ENCODE measurements at regions not wholly inside any gene's neighbourhood (a gene's known extent, or its start where the extent isn't known, plus 50 kb on each side); places are given as distances from the start of the nearest gene placed in this dataset.

GRCh38 chr1:94644352-94644751 lies 102.8 kb upstream of the F3 start:
- TF ChIP-seq, protein P1, sequence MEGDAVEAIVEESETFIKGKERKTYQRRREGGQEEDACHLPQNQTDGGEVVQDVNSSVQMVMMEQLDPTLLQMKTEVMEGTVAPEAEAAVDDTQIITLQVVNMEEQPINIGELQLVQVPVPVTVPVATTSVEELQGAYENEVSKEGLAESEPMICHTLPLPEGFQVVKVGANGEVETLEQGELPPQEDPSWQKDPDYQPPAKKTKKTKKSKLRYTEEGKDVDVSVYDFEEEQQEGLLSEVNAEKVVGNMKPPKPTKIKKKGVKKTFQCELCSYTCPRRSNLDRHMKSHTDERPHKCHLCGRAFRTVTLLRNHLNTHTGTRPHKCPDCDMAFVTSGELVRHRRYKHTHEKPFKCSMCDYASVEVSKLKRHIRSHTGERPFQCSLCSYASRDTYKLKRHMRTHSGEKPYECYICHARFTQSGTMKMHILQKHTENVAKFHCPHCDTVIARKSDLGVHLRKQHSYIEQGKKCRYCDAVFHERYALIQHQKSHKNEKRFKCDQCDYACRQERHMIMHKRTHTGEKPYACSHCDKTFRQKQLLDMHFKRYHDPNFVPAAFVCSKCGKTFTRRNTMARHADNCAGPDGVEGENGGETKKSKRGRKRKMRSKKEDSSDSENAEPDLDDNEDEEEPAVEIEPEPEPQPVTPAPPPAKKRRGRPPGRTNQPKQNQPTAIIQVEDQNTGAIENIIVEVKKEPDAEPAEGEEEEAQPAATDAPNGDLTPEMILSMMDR (IDR thresholded peaks at IDR 0.05) = no peak
- TF ChIP-seq ZFX (IDR thresholded peaks at IDR 0.05; ENCODE audit: borderline replicate concordance) = no peak

Measured in 22Rv1 (cell line).